IPS DF 4.7 (cell line): ENCODE measurements at regions not wholly inside any gene's neighbourhood (a gene's known extent, or its start where the extent isn't known, plus 50 kb on each side); places are given as distances from the start of the nearest gene placed in this dataset.
"Not testable (repeated sequence)": the region's sequence is repeated elsewhere in the genome, so short reads cannot be mapped to it uniquely, and the experiment has no call there.

ENCODE experiments used
- DNase-seq: peaks from one replicate; pipeline ENCODE4 v3.0.0-alpha.2; 2013; ENCODE audit warnings: low spot score; ENCODE audit errors: extremely low read depth

- DNase-seq: no peak
Measured at GRCh38 chr17:54493691-54494090, 407.0 kb upstream of the TOM1L1 start.

DNA sequence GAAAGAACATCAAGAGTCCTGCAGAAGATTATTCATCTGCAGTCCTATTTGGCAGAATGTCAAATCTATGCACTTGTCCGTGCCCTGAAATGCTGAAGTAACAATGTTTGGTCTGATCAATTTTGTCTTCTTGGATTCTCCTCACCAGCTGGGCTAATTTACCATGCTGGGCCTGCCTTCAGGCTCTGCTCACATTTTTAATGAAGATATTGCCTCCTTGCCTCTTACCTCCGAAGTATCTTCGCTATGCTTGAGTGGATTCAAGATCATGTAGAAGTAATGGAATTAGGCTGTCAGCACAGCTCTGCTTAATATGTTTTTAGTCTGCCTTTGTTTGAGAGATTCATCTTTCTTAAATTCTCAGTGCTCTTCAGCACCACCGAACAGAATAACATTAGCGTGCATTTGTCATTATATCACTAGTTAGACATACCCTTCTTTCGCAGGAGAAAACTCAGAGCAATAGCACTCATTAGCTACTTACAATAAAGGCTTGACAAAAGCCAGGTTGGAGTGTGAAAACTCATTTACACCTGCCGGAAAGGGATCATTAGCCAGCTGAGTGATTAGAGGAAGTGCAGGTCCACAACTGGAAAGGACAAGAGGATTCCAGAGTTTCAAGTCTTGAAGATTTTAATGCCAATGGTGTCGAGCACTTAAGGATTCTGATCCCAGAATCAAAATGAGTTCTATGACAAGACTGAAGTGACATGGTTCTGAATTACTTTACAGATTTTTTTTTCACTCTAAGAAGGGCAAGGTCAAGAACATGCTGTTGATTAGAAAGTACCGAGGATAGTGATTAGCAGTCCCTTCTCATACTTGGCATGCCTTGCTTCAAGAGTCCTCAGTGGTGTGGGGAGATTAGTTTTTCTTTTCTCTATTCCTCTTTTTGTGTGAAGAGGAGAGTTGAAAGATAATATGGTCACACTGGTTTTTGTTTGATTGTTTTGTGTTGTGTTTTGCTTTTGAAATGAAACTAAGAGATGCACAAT, 405.6 kb upstream of the TOM1L1 start:
- no peak for DNase-seq

DNA sequence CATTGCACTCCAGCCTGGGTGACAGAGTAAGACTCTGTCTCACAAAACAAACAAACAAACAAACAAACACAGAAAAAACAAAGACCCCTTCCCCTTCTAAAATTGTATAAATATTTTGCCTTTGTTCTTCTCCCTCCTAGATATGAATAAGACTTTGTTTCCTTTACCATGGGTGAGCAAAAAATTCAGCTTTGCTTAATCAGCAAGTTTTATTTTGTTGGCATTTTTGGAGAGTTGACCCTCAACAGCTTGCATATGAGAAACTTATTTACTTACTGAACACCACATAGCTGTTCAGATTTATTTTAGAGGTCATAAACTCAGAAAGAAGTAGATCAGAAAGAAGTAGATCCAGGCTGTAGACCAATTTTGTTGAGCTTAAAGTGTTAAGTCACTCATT, 395.2 kb upstream of the TOM1L1 start:
- no peak for DNase-seq

DNA sequence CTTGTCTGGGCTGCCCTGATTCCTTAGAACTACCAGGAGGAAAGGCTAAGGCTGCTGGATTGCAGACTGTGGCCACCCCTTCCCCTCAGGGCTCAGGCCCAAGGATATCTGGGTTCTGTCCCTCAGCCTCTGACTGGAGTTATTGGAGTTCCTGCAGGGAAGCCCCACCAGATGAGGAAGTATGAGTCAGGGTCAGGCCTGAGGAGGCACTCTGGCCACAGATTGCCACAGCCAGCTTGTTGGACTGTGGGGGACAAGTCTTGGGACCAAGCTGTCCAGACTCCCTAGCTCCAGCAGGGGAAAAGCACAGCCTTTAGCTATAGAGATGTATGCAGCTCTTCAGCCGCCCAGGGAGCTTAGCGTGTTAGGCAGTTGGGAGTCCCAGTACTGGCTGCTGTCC, 381.9 kb upstream of the TOM1L1 start:
- DNase-seq: no peak

DNA sequence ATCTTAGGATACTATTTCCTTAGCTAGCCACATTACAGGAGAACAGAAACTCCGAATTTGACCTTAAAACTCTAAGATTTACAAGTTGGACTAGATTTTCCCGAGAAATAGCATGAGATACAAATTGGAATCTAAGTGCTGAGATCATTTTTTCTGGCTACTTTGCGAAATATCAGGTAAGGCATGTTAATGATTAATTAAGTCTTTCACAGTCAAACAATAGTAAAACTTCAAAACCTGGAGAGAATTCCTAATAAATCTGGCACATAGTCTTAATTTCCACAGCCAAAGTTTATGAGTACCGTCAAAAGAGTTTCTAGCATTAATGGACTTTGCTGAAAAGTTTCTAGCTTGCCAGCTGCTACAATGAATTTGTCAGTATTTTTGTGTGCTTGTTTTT, 379.5 kb upstream of the TOM1L1 start:
- no peak for DNase-seq

DNA sequence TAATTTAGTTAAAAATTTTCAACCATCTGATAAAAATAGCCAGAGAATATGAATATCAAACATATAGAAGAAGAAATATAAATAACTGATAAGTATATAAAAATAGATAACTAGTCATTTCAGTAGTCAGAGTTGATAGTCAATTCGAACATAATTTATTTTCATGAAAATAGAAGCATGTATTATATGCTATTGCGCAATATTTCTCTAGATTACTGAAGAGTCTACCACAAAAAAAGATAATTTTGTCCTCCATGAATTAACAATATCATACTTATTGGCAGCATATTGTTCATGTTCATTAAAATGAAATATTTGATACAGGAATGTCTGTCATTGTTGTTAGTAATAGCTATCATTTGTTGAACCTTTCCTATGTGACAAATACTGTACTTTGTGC, 376.2 kb upstream of the TOM1L1 start:
- no peak for DNase-seq

DNA sequence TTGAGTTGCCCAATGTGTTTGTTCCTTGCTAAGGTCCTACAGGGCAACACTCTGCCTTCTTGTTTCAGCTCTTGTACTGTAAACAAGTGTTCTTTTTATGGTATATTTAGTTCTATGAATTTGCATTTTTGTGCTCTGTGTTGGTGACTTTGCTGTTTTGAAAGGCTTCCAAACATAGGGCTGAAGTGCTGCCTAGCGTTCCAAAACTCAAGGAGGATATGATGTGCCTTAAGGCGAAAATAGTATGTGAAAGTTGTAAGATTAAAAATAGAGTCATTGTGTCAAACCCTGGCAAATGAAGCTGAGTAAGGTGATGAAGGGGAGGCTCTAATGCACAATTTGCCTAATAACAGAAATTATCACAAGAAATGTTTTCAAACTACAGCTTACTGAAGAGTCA, 372.7 kb upstream of the TOM1L1 start:
- DNase-seq: no peak

- no peak for DNase-seq
Measured at GRCh38 chr17:54530398-54530797, 370.3 kb upstream of the TOM1L1 start.

DNA sequence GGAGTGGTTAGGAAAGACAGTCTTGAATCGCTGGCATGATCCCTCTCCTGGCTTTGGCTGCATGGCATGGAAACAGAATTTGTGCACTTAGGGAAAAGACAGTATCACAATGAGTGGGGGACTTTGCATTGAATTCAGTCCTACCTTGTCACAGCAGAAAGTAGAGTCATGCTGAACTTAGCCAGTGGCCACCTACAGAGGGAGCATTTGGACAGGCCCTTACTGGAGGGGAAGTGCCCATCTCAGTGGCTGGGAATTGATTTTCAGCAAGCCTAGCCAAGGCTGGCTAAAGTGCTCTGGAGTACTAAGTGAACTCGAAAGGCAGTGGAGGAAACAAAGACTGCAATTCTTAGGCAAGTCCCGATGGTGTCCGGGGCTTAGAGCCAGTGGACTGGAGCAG, 364.3 kb upstream of the TOM1L1 start:
- no peak for DNase-seq

GRCh38 chr17:54537656-54538055, 363.0 kb upstream of the TOM1L1 start:
- DNase-seq: no peak

- no peak for DNase-seq
Measured at GRCh38 chr17:54544249-54544648, 356.4 kb upstream of the TOM1L1 start.

GRCh38 chr17:54559883-54560282, 340.8 kb upstream of the TOM1L1 start:
- DNase-seq: no peak

- no peak for DNase-seq
Measured at GRCh38 chr17:54608634-54609155, 292.0 kb upstream of the TOM1L1 start.

DNA sequence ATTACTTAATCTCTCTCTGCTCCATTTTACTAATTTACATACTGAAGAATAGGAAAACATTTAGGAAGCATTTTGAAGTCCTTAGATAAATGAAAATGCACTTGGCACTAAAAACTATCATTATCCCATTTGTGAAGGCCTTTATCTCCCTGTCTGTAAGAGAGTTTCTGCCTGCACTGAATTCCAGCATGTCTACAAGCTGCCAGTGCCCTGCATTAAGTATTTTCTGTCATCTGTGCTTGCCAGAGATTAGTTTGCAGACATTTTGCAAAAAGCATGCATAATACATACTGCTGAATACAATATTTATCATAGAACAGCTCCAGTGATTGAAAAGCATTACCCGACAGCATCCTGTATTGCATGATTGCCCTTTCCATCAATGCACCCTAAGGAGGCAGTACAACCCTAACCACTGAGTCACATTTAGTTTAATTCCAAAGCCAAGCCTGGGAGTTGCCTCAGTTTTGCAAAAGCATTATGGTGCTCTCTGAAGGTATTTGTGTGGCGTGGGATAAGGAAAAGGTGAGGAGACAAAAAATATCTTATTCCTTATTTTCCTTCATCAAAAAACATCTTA, 280.2 kb upstream of the TOM1L1 start:
- no peak for DNase-seq

DNA sequence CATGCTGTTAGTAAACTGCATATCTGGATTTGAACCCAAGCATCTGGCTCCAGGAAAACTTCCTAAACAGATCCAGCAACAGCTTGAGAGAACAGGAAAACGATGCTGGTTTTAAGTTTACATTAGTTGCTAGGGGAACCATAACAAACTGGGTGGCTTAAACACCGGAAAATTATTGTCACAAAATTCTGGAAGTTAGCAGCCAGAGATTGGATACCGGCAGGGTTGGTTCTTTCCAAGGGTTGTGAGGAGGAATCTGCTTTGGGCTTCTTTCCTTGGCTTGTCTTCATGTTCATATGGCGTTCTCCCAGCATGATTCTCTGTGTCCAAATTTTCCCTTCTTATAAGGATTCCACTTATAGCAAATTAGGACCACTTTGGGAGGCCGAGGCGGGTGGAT, 276.9 kb upstream of the TOM1L1 start:
- no peak for DNase-seq

GRCh38 chr17:54626146-54626703, 274.4 kb upstream of the TOM1L1 start:
- DNase-seq: peak; percentile 62

DNA sequence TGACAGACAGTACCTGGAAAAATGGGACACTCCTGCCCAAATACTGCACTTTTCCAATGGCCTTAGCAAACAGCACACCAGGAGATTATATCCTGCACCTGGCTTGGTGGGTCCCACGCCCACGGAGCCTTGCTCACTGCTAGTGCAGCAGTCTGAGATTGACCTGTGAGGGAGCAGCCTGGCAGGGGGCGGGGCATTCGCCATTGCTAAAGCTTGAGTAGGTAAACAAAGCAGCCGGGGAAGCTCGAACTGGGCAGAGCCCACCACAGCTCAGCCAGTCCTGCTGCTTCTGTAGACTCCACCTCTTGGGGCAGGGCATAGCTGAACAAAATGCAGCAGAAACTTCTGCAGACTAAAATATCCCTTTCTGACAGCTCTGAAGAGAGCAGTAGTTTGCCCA, 261.2 kb upstream of the TOM1L1 start:
- not testable (repeated sequence) for DNase-seq

DNA sequence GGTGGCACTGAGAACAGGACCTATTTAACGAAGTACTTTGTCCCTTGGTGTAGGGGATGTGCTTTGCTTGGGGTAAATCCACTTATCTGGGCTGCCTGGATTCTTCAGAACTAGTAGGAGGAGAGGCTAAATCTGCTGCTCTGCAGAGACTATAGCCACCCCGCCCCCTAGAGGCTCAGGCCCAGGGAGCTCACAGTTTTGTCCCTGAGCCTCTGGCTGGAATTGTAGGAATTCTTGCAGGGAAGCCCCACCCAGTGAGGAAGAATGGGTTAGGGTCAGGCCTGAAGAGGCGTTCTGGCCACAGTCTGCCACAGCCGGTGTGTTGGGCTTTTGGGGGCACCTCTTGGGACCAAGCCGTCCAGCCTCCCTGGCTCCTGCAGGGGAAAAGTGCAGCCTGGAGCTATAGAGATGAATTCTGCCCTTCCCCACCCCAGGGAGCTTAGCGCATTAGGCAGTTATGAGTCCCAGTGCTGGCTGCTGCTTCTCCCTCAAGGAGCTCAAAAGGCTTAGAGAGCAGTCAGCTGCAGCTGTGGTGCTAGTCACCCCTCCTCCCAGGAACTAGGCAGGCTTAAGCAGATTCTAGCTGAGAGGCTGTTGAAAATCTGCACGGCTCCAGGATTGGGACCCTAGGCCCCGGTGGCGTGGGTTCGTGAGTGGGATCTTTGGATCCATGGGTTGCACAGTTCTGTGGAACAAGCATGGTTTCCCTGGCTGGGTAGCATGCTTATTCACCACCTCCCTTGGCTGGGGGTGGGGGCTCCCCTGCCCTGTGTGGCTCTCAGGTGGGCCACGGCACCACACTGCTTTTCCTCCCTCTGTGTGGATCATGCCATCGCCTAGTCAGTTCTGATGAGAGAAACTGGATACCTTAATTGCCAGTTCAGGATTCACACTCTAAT, 237.4 kb upstream of the TOM1L1 start:
- DNase-seq: no peak

- no peak for DNase-seq
Measured at GRCh38 chr17:54666559-54666958, 234.1 kb upstream of the TOM1L1 start.

GRCh38 chr17:54678158-54678557, 222.5 kb upstream of the TOM1L1 start:
- DNase-seq: no peak

GRCh38 chr17:54680410-54680809, 220.2 kb upstream of the TOM1L1 start:
- no peak for DNase-seq
